GM18499 (cell line): ENCODE measurements at regions not wholly inside any gene's neighbourhood (a gene's known extent, or its start where the extent isn't known, plus 50 kb on each side); places are given as distances from the start of the nearest gene placed in this dataset.
"Not testable (repeated sequence)": the region's sequence is repeated elsewhere in the genome, so short reads cannot be mapped to it uniquely, and the experiment has no call there.

Experiments used
- ATAC-seq: cut with Tn5 transposase; IDR thresholded peaks from one replicate; pipeline ENCODE4 v1.9.1; 2021; ENCODE audit warnings: moderate number of reproducible peaks; ENCODE audit not compliant: insufficient read depth, unreplicated experiment

GRCh38 chr12:9380650-9381049, 172.5 kb upstream of the PZP start:
- ATAC-seq = no peak

- ATAC-seq = no peak
Observed at GRCh38 chr12:9379023-9379742, 171.0 kb upstream of the PZP start.

DNA sequence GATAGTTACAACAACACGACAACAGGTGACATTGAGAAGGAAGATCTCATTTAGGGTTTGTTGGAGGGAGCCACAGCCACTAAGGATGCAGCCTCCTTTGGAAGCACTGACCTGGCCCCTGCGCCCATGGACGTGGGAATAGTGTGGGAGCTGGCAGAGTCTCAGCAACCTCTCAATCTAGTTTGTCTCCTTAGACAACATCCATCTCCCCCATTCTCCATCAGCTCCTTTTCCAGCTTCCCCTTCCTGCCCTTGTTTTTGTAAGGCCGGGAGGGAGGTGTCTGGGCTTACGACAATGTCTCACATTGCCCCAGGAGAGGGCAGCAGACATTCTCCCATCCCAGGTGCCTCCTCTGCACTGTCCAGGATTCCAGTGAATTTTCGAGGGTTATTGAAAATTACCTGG, 170.2 kb upstream of the PZP start:
- ATAC-seq = no peak

DNA sequence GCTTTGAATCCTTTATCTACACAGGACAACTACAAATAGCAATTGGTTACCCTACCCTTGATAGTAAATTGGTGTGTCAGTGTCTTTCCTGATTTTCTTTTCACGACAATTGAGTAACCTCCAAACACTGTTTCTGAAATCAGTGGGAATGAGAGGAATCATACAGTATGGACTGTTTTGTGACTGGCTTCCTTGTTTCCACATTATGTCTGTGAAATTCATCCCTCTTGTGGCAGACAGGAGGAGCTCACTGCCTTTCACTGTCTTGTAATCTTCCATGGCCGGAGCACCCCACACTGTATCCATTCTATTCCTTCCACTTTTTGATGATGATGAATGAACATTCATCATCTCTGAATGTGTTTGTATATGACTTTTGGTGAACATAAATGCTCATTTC, 164.0 kb upstream of the PZP start:
- no peak for ATAC-seq

DNA sequence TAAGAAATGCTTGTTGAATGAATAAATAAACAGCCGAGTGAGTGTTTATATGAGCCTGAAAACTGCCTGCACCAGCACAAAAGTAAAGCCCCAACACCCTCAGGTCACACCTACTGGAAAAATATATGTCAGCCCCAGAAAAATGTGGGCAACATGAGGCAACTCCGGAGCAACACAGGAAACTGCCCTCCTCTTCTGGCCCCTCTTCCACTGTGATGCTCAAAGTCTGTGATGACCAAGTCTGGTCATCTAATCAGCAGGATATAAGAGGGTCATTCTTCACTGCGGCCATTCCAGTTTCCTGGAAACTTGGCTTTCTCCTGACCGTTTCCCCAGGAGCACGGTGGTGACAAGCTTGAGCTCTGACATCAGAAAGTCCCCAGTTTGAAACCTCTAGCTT, 159.6 kb upstream of the PZP start:
- ATAC-seq = no peak

DNA sequence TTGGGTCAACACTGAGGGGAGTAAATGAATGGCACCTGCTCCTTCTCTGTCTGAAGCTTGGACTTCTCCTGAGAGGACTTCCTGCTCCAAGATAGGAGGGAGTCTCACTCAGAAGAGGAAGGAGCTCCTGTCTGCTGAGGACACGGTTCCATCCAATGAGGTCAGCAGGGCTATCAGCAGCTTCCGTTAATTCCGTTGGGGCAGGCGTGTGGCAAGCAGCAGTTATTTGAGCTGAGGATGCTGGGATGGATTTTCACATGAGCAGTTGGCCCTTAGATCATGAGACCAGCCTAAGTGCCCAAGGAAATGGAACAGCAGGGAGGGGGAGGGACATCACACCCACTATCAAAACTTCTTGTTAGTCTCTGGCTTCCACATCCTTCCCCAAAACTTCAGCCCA, 159.0 kb upstream of the PZP start:
- ATAC-seq = no peak

GRCh38 chr12:9365296-9365695, 157.1 kb upstream of the PZP start:
- no peak for ATAC-seq

- peak; percentile 92 for ATAC-seq
Observed at GRCh38 chr12:9364224-9365176, 156.3 kb upstream of the PZP start.

DNA sequence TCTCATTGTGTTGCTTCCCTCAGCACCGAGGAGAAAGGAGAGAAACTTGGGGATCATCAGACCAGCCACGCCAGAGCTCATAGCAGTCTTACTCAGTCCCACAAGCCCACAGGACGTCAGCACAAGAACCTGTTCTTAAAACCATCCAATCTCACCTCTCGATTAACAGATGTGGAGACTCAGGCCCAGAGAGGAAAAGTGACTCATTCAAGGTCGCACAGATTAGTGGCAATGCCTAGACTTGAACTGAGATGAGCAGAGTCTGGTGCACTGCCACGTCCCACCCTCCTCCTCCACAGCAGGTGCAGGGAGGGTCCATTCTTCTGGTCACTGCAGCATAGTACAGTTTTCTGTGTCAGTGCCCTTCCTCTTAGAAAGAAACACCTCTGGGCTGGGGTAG, 154.9 kb upstream of the PZP start:
- no peak for ATAC-seq

DNA sequence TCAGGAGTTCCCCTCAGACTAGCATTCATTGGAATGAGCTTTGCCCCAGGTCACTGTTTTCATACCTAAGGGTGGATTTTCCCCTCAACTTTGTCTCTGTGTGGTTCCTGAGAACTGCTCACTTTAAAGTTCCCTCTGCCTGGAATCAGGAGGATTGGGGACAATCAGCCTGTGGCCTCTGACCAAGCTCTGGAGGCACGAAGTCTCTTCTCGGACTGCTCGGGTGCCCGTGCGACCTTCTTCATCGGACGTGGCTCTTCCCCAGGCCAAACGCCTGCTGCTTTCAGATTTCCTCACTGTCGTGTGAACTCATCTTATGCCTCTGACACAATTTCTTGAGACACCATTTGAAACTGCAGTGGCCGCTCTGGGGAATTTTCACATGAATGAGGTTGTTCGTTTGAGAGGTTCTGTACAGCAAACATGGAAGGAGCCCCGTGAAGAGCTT, 153.7 kb upstream of the PZP start:
- no peak for ATAC-seq

- not testable (repeated sequence) for ATAC-seq
Observed at GRCh38 chr12:9354009-9354754, 146.0 kb upstream of the PZP start.

DNA sequence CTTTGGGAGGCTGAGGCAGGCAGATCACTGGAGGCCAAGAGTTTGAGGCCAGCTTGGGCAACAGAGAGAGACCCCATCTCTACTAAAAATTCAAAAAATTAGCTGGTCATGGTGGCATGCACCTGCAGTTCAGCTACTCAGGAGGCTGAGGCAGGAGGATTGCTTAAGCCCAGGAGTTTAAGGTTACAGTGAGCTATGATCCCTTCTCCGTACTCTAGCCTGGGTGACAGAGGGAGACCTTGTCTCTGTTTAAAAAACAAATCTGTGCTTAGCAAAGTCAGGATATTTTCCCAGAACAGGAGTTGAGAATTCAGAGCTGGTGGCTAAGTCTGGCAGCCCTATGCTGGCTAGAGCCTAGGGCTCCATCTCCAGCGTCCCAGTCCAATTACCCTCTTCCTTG, 142.9 kb upstream of the PZP start:
- no peak for ATAC-seq

- no peak for ATAC-seq
Observed at GRCh38 chr12:9349888-9350885, 142.0 kb upstream of the PZP start.

- no peak for ATAC-seq
Observed at GRCh38 chr12:9348906-9349518, 140.8 kb upstream of the PZP start.

DNA sequence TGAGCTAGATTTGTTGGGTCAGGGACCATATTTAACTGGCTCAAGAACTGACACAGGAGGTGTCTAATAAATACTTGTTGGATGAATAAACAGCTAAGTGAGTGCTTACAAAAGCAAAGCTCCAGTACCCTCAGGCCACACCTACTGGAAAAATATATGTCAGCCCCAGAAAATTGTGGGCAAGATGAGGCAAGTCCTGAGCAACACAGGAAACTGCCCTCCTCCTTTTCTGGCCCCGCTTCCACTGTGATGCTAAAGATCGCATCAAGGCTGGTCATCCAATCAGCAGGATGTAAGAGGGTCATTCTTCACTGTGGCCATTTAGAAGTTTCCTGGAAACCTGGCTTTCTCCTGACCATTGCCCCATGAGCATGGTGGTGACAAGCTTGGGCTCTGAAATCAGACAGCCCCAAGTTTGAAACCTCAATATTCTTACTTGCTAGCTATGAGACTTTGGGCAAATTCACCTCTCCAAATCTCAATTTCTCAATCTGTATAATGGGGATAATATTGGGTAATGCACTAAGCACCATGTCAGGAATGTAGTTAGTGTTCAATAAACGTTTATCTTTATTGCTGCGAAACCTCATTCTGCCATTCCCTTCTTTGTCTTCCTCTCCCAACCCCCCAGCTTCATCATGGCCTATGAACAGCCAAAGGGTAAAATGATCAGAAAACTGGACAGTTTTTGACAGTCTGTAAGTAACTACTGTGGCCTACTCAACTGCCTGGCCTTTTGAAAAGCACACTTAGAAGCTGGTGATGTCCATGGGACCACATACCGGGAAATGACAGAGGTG, 139.3 kb upstream of the PZP start:
- ATAC-seq = no peak

GRCh38 chr12:9346866-9347327, 138.7 kb upstream of the PZP start:
- no peak for ATAC-seq

GRCh38 chr12:9345171-9345570, 137.0 kb upstream of the PZP start:
- ATAC-seq = no peak

DNA sequence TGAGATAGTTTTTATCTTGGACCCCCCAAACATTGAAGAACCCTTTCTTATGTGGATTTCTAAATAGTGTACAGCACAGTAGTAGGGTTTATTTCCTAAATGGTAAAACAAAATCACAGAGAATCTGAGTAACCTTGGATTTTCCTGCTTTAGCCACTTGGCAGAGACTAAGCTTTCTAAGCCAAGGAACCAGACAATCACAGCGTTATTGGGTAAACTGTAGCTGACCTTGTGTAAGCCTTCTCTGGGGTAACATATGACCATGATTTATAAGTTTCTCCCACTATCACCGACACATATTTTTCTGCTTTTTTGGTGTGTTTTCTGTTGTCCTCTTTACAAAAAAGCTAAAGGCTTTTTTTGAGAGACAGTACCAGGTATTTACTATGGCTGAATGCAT, 136.3 kb upstream of the PZP start:
- ATAC-seq = no peak
